NCI-H82 treated with DMSO at 0.1 percent for 48 hours (cell line): ENCODE measurements at regions not wholly inside any gene's neighbourhood (a gene's known extent, or its start where the extent isn't known, plus 50 kb on each side); places are given as distances from the start of the nearest gene placed in this dataset.
"Not testable (repeated sequence)": the region's sequence is repeated elsewhere in the genome, so short reads cannot be mapped to it uniquely, and the experiment has no call there.

Source experiments
- DNase-seq: peaks from one replicate; lab custom pipeline; 2025; ENCODE audit not compliant: unreplicated experiment; lab: John Stamatoyannopoulos, UW

DNA sequence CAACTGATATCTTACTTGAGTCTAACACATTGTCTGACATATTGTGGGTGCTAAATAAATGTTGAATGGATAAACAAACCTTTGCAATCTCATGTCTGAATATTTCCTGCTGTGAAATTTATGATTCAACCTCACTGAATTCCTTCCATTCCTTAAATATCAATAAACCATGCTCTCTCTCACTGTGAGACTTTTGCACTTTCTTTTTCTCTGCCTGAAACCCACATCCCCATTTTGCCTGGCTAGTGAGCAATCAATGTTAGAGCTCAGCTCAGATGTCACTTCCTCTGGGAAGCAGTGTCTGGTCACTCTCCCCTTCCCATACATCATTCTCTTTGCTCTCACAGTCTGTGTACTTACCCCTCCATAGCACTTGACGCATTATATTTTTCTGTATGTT is 383.7 kb upstream of the TRPC7 start:
- no peak for DNase-seq

DNA sequence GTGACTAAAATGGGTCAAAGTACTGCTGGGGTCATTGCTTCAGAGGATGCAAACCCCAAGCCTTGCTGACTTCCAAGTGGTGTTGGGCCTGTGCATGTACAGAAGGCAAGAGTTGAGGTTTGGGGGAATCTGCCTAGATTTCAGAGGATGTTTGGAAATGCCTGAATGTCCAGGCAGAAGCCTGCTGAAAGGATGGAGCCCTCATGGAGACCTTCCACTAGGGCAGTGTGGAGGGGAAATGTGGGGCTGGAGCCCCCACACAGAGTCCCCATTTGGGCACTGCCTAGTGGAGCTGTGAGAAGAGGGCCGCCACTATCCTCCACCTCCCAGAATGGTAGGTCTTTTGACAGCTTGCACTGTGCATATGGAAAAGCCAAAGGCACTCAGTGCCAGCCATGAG is 377.7 kb upstream of the TRPC7 start:
- DNase-seq = no peak

DNA sequence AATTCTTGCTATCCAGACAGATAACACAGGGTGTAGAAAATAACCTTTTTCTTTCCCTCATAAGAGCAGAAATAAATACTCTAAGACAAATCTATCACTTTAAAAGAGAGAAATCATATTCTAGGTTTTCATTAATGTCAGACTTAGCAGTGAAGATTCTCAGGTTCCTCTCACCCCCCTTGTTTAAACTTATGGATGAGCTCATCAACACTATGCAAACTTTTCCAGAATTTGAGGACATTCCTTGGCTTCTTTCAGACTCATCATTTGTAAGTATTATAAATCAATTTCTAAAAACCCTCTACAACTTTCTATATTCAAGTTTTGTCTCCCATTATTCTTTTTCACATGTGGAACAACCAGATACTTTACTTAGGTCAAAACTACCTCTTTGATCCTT is 374.9 kb upstream of the TRPC7 start:
- no peak for DNase-seq

DNA sequence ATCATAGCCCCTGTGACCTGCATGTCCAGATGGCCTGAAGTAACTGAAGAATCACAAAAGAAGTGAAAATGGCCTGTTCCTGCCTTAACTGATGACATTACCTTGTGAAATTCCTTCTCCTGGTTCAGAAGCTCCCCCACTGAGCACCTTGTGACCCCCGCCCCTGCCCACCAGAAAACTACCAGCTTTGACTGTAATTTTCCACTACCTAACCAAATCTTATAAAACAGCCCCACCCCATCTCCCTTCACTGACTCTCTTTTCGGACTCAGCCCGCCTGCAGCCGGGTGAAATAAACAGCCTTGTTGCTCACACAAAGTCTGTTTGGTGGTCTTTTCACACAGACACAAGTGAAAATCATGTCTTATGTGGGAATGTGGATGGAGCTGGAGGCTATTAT is 373.9 kb upstream of the TRPC7 start:
- DNase-seq = not testable (repeated sequence)

GRCh38 chr5:136738829-136739228 is 373.5 kb upstream of the TRPC7 start:
- no peak for DNase-seq

- no peak for DNase-seq
Observed at GRCh38 chr5:136736021-136736420, 370.7 kb upstream of the TRPC7 start.

DNA sequence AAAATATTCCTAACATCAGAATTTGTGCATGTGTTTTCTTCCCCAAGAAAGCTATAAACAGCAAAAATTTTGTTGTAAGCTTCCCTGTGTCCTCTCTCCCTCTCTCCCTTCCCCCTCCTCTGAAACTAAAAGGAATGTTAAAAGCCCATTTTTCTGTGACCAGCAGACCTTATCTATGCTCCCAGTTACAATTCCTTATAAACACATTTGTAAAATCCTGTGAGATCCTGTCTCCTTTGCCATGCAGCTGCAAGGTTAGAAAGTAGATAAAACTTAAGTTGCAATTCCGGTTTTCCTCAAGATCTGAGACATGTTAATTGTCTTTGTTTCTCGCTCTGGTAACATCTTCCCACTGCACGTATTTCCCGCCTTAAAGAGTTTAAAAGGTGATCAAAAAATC is 370.3 kb upstream of the TRPC7 start:
- not testable (repeated sequence) for DNase-seq

GRCh38 chr5:136734628-136735027 is 369.3 kb upstream of the TRPC7 start:
- DNase-seq = no peak

DNA sequence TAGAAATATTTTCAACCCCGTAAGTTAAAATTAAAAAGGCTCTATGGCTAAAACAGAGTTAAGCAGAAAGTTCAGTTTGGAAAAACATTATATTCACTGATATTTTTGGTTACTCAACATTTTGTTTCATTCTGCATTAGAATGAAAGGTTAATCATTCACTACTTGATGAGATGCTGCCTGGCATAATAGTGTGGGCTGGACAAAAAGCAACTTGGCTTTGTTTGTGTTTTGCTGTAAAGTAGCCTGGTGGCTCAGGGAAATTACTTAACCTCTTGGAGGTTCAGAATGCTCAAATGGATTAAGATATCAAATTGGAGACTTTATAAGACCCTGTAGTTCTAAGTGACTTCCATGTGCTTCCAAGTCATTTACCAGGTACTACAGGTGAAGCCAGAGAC is 367.4 kb upstream of the TRPC7 start:
- no peak for DNase-seq

DNA sequence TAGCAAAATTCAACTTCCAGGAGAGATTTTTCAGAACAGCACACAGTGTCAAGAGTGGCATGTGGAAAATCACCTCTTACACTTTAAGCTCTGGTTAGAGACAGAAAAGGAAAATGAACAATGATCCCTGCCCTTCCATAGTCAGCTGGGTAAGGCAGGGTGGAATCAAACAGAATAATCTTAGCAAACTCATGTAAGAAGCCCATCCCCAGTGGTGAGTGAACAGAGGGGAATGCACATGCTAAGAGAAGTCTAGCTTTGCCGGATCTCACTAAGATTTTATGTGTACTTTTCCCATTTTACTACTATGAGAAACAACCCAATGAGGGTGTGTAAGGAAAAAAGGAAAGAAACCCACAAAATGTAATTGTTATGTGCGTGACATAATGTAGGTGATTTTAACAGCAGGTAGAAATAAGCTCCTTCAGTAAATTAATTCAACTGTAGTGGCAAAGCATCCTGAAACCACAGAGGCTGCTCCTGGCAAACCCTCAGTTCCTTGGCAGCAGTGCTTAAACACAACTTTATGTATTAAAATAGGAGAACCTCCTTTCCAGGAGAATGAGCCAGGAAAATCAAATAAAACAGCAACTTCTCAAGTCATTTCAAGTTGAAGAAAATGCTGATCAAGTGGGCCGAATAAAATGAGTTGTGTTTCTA is 366.0 kb upstream of the TRPC7 start:
- no peak for DNase-seq

DNA sequence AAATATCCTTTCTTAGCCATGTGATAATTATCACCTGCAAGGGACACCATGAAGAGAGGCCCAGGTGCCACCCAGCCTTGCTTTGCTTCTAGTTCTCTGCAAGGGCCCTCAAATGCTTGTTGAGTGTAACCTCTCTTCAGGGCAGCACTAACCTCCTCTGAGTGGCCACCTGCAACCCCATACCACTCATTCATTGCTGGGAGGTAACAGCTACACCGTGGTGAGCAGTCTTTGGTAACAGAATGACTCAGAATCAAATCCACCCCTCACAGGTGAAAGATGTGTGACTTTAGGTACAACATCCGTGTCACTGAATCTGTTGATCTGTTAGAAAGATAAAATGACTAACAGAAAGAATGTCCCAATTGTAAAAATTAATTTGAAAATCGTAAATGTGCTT is 365.1 kb upstream of the TRPC7 start:
- DNase-seq = no peak

- no peak for DNase-seq
Observed at GRCh38 chr5:136729901-136730355, 364.6 kb upstream of the TRPC7 start.

GRCh38 chr5:136726506-136726905 is 361.2 kb upstream of the TRPC7 start:
- no peak for DNase-seq

DNA sequence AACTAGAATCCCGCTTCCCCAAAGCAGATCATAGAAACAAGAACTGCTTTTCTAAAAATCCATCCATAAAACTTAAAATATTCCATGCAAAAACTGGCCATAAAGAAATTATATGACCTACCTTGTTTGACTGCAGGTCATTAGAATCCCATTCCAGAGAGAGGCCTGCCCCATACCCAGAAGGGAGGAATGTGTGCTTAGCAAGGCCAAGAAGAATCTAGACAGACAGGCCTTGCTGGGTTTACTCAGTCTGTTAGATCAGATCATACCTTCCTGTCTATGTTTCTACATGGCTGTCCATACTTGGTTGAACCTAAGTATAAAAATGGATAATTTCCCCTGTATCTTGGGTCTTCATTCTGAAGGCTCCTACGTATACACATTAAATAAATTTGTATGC is 358.8 kb upstream of the TRPC7 start:
- no peak for DNase-seq

- no peak for DNase-seq
Observed at GRCh38 chr5:136722581-136722980, 357.2 kb upstream of the TRPC7 start.

GRCh38 chr5:136722086-136722485 is 356.7 kb upstream of the TRPC7 start:
- DNase-seq = no peak

DNA sequence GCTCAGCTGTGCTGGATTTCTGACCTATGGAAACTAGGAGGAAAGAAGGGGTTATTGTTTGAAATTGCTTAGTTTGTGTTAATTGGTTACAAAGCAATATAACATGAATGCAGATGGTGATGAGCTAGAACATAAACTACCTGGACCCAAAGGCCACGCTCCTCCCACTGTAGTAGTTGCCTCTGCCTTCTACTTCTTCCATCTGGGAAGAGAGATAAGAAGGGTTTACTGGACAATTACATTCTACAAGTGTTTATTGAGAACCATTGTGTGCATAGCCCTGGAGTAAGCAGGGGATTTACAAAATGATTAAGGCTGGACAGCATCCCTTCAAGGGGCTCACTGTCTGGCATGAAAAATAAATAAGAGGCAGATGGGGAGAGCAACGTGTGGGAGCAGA is 355.3 kb upstream of the TRPC7 start:
- DNase-seq = no peak

DNA sequence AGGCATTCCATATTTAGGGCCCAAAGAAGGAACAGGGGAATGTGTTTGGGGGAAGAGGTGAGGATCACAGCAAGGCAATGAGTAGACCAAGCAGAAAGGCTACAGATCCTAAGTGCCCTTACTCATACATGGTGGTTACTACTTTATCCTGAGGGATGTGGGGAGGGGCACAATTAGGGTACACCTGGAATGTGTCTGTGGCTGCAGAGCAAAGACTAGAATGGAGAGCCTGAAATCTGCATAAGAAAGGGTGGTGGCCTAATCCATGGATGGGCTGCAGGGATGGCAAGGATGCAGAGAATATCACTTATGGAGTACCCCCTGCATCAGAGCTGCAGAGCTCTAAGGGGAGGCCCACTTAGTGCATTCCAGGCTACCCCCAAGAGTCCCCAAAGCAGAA is 352.6 kb upstream of the TRPC7 start:
- no peak for DNase-seq

DNA sequence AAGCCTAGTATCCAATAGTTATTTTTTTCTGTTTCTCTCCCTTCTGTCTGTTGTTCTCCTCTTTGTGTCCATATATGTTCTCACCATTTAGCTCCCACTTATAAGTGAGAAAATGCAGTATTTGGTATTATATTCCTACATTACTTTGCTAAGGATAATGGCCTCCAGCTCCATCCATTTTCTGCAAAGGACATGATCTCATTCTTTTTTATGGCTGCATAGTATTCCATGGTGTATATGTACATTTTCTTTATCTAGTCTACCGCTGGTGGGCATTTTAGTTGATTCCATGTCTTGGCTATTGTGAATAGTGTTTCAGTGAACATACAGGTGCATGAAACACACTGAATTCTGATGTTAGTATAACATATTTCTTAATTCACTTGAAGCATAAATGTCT is 348.9 kb upstream of the TRPC7 start:
- no peak for DNase-seq

DNA sequence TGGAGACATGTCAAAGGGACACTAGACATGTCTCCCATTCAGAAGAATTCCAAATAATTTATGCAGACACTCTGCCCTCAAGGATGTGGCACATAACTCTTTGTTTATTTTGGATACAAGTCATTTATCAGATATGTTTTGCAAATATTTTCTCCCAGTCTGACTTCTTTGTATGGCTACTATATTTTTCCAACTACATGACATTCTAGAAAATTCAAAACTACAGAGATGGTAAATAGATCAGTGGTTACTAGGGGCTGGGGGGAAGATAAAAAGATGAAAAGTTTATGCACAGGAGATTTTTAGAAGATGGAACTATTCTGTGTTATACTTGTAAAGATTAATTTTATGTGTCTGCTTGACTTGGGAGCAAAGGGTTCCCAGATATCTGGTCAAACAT is 347.3 kb upstream of the TRPC7 start:
- no peak for DNase-seq

- DNase-seq = no peak
Observed at GRCh38 chr5:136710834-136711233, 345.5 kb upstream of the TRPC7 start.

DNA sequence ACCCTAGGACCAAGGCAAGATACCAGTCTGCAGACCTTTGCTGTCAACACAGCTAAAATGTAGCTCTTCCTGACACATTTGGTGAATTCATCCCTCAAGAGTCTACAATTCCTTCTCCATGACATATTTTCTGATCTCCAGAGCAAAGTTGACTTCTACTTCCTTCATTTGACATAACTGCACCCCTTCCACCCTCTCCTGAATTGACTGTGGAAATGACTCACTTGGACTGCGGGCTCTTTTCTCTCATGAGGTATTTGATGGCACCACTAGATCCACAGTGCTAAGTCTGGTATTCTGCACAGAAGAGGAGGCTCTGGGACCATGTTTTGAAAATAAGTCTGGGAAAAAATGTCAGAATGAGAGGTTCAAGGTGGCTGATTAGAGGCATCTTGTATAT is 338.4 kb upstream of the TRPC7 start:
- DNase-seq = no peak

- DNase-seq = no peak
Observed at GRCh38 chr5:136703036-136703435, 337.7 kb upstream of the TRPC7 start.

DNA sequence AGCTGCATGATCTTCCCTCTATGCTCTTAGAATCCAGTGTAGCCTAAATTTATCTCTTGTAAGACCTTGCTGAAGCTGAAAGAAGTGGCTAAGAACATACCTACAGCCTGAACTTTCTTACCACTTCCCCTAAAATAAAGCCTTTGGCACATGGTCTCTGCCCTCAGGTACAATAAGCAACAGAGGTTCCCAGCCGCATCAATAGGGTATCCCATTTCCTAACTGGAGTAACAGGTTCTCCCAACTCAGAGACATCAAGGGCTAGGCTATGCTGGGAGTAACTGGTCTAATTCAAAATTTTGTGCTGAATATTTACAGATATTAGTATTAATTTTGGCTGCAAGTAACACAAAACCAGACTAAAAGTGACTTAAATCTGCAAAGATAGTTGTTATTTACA is 335.8 kb upstream of the TRPC7 start:
- DNase-seq = no peak
